ENCODE measurements at regions not wholly inside any gene's neighbourhood (a gene's known extent, or its start where the extent isn't known, plus 50 kb on each side); places are given as distances from the start of the nearest gene placed in this dataset.

GRCh38 chr16:24446189-24446588 is 93.2 kb upstream of the RBBP6 start:
- intact Hi-C loops (cut with micrococcal nuclease): no loop called here
- no peak overlapping the region for H3K27ac ChIP-seq (replicated peaks)
- DNase-seq: no peak
- no peak for TF ChIP-seq CTCF (IDR thresholded peaks at IDR 0.05; ENCODE audit: borderline replicate concordance)
- no peaks in the 10 kb centered on the region for H3K4me1 ChIP-seq
- peaks cover 27% of the 10 kb centered on the region for H3K27me3 ChIP-seq (ENCODE audit: low read depth)
- no peaks in the 10 kb centered on the region for H3K9me3 ChIP-seq (replicated peaks)
- H3K4me3 ChIP-seq: no peak overlapping the region
- H3K36me3 ChIP-seq: no peaks in the 10 kb centered on the region

DNA sequence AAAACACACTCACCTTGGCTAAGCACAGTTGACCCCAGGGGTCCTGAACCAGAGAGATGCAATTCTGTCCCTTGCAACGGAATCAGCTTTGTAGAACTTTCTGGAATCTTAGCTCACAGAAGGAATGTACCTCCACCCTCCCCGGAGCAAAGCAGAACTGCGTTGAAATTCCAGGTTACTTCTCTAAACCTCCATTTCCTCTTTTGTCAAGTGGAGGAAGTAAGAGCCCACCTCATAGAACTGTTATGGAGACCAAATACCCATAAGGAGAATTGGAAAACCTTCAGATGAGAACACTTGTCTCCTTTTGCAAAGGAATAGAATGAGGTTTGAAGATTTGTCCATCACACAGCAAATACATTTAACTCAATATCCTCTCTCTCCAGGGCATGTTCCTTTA is 86.6 kb upstream of the RBBP6 start:
- no peak for TF ChIP-seq CTCF (IDR thresholded peaks at IDR 0.05; ENCODE audit: borderline replicate concordance)
- intact Hi-C loops (cut with micrococcal nuclease): no loop called here
- no peak for DNase-seq

GRCh38 chr16:24463196-24463945 is 76.0 kb upstream of the RBBP6 start:
- Histone ChIP-seq H3K4me3 (no peak overlapping the region), H3K27me3 (ENCODE audit: low read depth) (peaks cover 46% of the 10 kb centered on the region), H3K36me3 (no peaks in the 10 kb centered on the region), H3K27ac (replicated peaks) (no peak overlapping the region), H3K4me1 (no peaks in the 10 kb centered on the region), H3K9me3 (replicated peaks) (peaks cover 16% of the 10 kb centered on the region)
- intact Hi-C loops (cut with micrococcal nuclease): no loop called here
- DNase-seq: no peak
- no peak for TF ChIP-seq CTCF (IDR thresholded peaks at IDR 0.05; ENCODE audit: borderline replicate concordance)

More for the DNA sequence above, 86.6 kb upstream of the RBBP6 start:
- H3K4me1 ChIP-seq: no peaks in the 10 kb centered on the region
- H3K27ac ChIP-seq (replicated peaks): no peak overlapping the region
- H3K27me3 ChIP-seq (ENCODE audit: low read depth): peaks cover 37% of the 10 kb centered on the region
- H3K4me3 ChIP-seq: no peak overlapping the region
- no peaks in the 10 kb centered on the region for H3K36me3 ChIP-seq
- H3K9me3 ChIP-seq (replicated peaks): no peaks in the 10 kb centered on the region

DNA sequence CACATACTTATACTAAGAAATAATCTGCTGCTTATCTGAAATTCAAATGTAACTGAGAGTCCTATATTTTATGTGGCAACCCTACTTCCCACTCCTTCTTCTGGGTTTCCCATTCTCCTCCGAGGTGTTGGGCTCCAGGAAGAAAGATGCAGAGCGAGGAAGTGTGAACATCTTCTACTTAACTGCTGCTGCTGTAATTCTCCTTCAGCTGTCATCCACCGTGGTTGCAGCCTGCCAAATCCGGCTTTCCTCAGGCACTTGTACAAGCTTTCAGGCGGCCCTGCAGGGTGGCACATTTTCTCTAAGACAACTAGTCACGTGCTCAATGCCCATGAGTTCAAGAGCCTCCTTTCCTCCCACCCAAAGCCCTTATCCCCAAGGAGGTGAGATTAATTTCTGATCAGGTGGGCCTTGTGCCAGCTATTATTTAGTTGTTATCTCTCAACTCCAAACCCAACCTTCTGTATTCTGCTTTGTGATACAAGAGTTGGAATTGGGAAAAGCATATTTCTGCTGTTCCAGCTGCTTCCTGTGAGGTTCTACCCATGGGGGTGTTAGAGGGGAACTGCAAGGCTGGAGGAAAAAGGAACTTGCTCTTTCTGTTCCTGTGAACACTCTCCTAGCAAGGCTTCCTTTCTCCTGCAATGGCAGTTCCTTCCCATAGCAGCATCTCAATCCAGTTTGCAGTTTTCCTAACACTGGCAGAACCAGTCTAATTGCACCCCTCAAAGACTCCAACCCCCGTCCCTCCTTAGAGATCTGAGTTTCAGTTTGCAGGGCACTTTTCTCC is 67.6 kb upstream of the RBBP6 start:
- TF ChIP-seq CTCF (IDR thresholded peaks at IDR 0.05; ENCODE audit: borderline replicate concordance): no peak
- H3K4me1 ChIP-seq: no peaks in the 10 kb centered on the region

DNA sequence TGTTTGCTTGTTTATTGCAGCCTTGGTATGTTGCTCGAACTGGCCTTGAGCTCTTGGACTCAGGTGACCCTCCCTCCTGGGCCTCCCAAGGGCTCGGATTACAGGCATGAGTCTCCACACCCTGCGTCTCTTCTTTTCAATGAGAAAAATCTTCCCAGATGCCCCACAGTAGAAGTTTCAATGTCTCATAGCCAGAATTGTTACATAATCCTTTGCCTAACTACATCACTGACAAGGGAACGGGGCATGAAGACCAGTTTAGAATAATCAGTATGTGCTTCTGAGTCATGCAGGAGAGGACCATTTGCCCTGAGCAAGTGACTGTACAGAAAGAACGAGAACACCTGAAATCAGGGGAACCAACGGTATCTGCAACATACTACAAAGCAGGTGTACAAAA is 61.9 kb upstream of the RBBP6 start:
- DNase-seq: no peak
- Histone ChIP-seq H3K27ac (replicated peaks) (no peak overlapping the region), H3K36me3 (no peaks in the 10 kb centered on the region), H3K27me3 (ENCODE audit: low read depth) (peaks cover 40% of the 10 kb centered on the region), H3K4me1 (no peaks in the 10 kb centered on the region), H3K9me3 (replicated peaks) (peaks cover 25% of the 10 kb centered on the region), H3K4me3 (no peak overlapping the region)
- no peak for TF ChIP-seq CTCF (IDR thresholded peaks at IDR 0.05; ENCODE audit: borderline replicate concordance)
- intact Hi-C loops (cut with micrococcal nuclease): no loop called here

More for the DNA sequence above, 67.6 kb upstream of the RBBP6 start:
- H3K27me3 ChIP-seq (ENCODE audit: low read depth): peaks cover 54% of the 10 kb centered on the region
- DNase-seq: no peak
- no peaks in the 10 kb centered on the region for H3K36me3 ChIP-seq
- peaks cover 26% of the 10 kb centered on the region for H3K9me3 ChIP-seq (replicated peaks)
- no peak overlapping the region for H3K27ac ChIP-seq (replicated peaks)
- intact Hi-C loops (cut with micrococcal nuclease): no loop called here
- no peak overlapping the region for H3K4me3 ChIP-seq

All from left ventricle myocardium inferior (tissue), 1 donor.